ENCODE measurements at regions not wholly inside any gene's neighbourhood (a gene's known extent, or its start where the extent isn't known, plus 50 kb on each side); places are given as distances from the start of the nearest gene placed in this dataset.

- intact Hi-C loops (cut with micrococcal nuclease) = no loop called here
- Histone ChIP-seq H4K20me1 (ENCODE audit: control insufficient read depth, insufficient read depth, low read length, poor library complexity, severe bottlenecking) (no peaks in the 10 kb centered on the region), H3K79me2 (ENCODE audit: control insufficient read depth, insufficient read depth, low read length) (no peaks in the 10 kb centered on the region), H3K4me2 (replicated peaks; ENCODE audit: low read depth, low read length, poor library complexity, severe bottlenecking) (no peak overlapping the region), H3K36me3 (replicated peaks in 1 of 2; ENCODE audit: control extremely low read depth in 1 of 2, control insufficient read depth in 1 of 2, extremely low read depth in 1 of 2, insufficient read depth in 2 of 2, low read length in 1 of 2) (no peaks in the 10 kb centered on the region), H3K4me3 (ENCODE audit: control extremely low read depth in 1 of 5, extremely low read depth in 1 of 5, insufficient read depth in 1 of 5, low read depth in 2 of 5, low read length in 4 of 5) (no peak overlapping the region), H3K9me3 (ENCODE audit: control extremely low read depth in 1 of 3, control insufficient read depth in 2 of 3, insufficient read depth in 1 of 3, low read length in 2 of 3) (no peaks in the 10 kb centered on the region), H3K27me3 (replicated peaks in 1 of 4; ENCODE audit: control extremely low read depth in 1 of 4, control insufficient read depth in 3 of 4, insufficient read depth in 4 of 4, low read length in 3 of 4) (no peaks in the 10 kb centered on the region), H3K9ac (ENCODE audit: low read length) (no peak overlapping the region), H3K4me1 (ENCODE audit: control insufficient read depth in 2 of 2, insufficient read depth in 2 of 2, low read length in 2 of 2) (no peaks in the 10 kb centered on the region), H3K27ac (ENCODE audit: low read length in 2 of 2) (no peak overlapping the region), H2AFZ (ENCODE audit: insufficient read depth, low read depth, low read length, poor library complexity, severe bottlenecking) (no peak overlapping the region)
- no peaks in the 10 kb centered on the region for H3K4me1 Mint-ChIP-seq
- H3K4me3 Mint-ChIP-seq = no peak overlapping the region
- 50% methylated on average over 2 of the region's 2 CpGs for WGBS (ENCODE audit: insufficient coverage)
- H3K27ac Mint-ChIP-seq = no peak overlapping the region
- CTCF ChIA-PET = no interaction called here
- DNase-seq (no peak), ATAC-seq (ENCODE audit: low read depth) (no peak)
- peaks cover 17% of the 10 kb centered on the region for H3K27me3 Mint-ChIP-seq
- TF ChIP-seq CTCF (IDR thresholded peaks at IDR 0.05) (no peak), EZH2 (IDR thresholded peaks at IDR 0.05; ENCODE audit: borderline replicate concordance, insufficient read depth, low read depth, low read length, poor library complexity, severe bottlenecking) (no peak)
- no peaks in the 10 kb centered on the region for H3K9me3 Mint-ChIP-seq (ENCODE audit: insufficient read depth)
- POLR2A ChIA-PET = no interaction called here
Measured at GRCh38 chr12:58159941-58160340, 218.6 kb downstream of the ATP23 start.

DNA sequence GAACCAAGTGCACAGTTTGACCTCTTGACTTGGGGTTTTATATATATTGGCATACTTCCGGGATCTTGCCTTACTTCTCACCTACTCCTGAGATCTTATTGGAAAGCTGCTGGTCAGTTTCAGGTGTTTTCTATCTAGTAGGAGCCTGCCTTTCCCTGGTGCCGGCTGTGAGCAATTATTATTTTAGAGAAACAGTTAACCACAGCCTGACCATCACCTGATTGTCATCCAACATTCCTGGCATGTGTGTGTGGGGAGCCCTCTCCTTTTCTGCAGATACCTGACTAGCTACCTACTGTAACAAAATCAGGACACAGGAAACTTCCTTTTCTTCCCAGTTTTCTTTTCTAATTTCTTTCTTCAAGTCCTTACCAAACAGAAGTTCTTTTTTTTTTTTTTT is 220.4 kb downstream of the ATP23 start:
- Mint-ChIP-seq H3K27ac (no peak overlapping the region), H3K27me3 (peaks cover 17% of the 10 kb centered on the region), H3K4me1 (no peaks in the 10 kb centered on the region), H3K9me3 (ENCODE audit: insufficient read depth) (no peaks in the 10 kb centered on the region), H3K4me3 (no peak overlapping the region)
- Histone ChIP-seq H3K9me3 (ENCODE audit: control extremely low read depth in 1 of 3, control insufficient read depth in 2 of 3, insufficient read depth in 1 of 3, low read length in 2 of 3) (no peaks in the 10 kb centered on the region), H3K9ac (ENCODE audit: low read length) (no peak overlapping the region), H3K27me3 (replicated peaks in 1 of 4; ENCODE audit: control extremely low read depth in 1 of 4, control insufficient read depth in 3 of 4, insufficient read depth in 4 of 4, low read length in 3 of 4) (no peaks in the 10 kb centered on the region), H3K4me3 (ENCODE audit: control extremely low read depth in 1 of 5, extremely low read depth in 1 of 5, insufficient read depth in 1 of 5, low read depth in 2 of 5, low read length in 4 of 5) (no peak overlapping the region), H3K4me1 (ENCODE audit: control insufficient read depth in 2 of 2, insufficient read depth in 2 of 2, low read length in 2 of 2) (no peaks in the 10 kb centered on the region), H3K27ac (ENCODE audit: low read length in 2 of 2) (no peak overlapping the region), H3K36me3 (replicated peaks in 1 of 2; ENCODE audit: control extremely low read depth in 1 of 2, control insufficient read depth in 1 of 2, extremely low read depth in 1 of 2, insufficient read depth in 2 of 2, low read length in 1 of 2) (no peaks in the 10 kb centered on the region), H3K4me2 (replicated peaks; ENCODE audit: low read depth, low read length, poor library complexity, severe bottlenecking) (no peak overlapping the region), H4K20me1 (ENCODE audit: control insufficient read depth, insufficient read depth, low read length, poor library complexity, severe bottlenecking) (no peaks in the 10 kb centered on the region), H2AFZ (ENCODE audit: insufficient read depth, low read depth, low read length, poor library complexity, severe bottlenecking) (no peak overlapping the region), H3K79me2 (ENCODE audit: control insufficient read depth, insufficient read depth, low read length) (no peaks in the 10 kb centered on the region)
- TF ChIP-seq CTCF (IDR thresholded peaks at IDR 0.05) (no peak), EZH2 (IDR thresholded peaks at IDR 0.05; ENCODE audit: borderline replicate concordance, insufficient read depth, low read depth, low read length, poor library complexity, severe bottlenecking) (no peak)
- no peak for DNase-seq
- ATAC-seq (ENCODE audit: low read depth) = no peak
- CTCF ChIA-PET = interaction anchor here (1.0 kb wide), 1 partner anchor 8 kb away, joined by 3 read pairs; no protein-coding TSS in a partner anchor
- WGBS (ENCODE audit: insufficient coverage) = no CpG with 5 or more reads among the region's 2 CpGs
- intact Hi-C loops (cut with micrococcal nuclease) = no loop called here
- POLR2A ChIA-PET = no interaction called here

Data from B cell (primary cell).